Muscle layer of duodenum (tissue), 2 donors: ENCODE measurements at regions not wholly inside any gene's neighbourhood (a gene's known extent, or its start where the extent isn't known, plus 50 kb on each side); places are given as distances from the start of the nearest gene placed in this dataset.

Experiments used
- H3K27ac ChIP-seq: one replicate; pipeline ENCODE4 v1.7.0; 2013; ENCODE audit warnings: mild to moderate bottlenecking, low read length
- H3K27me3 ChIP-seq: one replicate; pipeline ENCODE4 v1.7.0; 2013; ENCODE audit warnings: low read depth, mild to moderate bottlenecking, control low read depth, low read length
- H3K36me3 ChIP-seq, 2 donors: one replicate each; pipeline ENCODE4 v1.7.0; 2013; ENCODE audit warnings: low read length in 2 of 2, control low read depth in 1 of 2, mild to moderate bottlenecking in 1 of 2; ENCODE audit not compliant: insufficient read depth in 2 of 2, control insufficient read depth in 1 of 2
- H3K4me1 ChIP-seq, 2 donors: one replicate each; pipeline ENCODE4 v1.7.0; 2013; ENCODE audit warnings: low read length in 2 of 2, mild to moderate bottlenecking in 2 of 2, control low read depth in 1 of 2, moderate library complexity in 1 of 2; ENCODE audit not compliant: insufficient read depth in 2 of 2, control insufficient read depth in 1 of 2
- H3K4me3 ChIP-seq, 2 donors: one replicate each; pipeline ENCODE4 v1.7.0; 2013; ENCODE audit warnings: low read length in 2 of 2, low read depth in 1 of 2, mild to moderate bottlenecking in 1 of 2
- H3K9me3 ChIP-seq, 2 donors: one replicate each; pipeline ENCODE4 v1.7.0; 2013; ENCODE audit warnings: low read length in 2 of 2, control low read depth in 1 of 2, mild to moderate bottlenecking in 1 of 2; ENCODE audit not compliant: control insufficient read depth in 1 of 2
- donor health status: healthy.

DNA sequence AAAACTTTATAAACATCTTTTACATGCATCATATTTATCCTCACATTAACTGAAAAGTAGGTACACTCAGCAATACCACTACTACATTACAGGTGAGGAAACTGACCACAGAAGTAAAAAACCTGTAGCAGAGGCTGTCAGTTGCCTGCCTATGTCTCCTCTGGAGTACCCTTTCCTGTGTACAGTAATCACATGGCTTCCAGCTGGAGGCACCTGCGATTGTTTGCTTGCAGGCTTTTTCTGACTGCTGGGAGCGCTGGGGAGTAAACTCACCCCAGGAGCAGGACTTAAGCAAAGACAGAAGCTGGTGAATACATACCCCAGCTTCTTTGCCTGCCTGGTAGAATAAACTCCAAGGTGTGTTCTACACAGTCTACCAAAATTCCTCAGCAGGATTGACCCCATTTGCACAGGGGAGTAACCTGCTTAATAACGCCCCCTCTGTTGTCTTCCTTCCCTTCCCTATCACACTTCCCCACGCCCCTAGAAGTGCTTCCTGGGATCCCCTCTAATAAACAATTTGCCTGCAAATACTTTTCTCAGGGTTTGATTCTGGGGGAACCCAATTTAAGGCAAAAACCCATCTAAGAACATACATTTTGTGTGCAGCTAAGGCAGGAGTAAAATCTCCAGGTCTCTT, 138.9 kb downstream of the PTH2R start:
- H3K9me3 ChIP-seq = no peaks in the 10 kb centered on the region
- no peaks in the 10 kb centered on the region for H3K4me1 ChIP-seq
- H3K27me3 ChIP-seq = no peaks in the 10 kb centered on the region
- H3K36me3 ChIP-seq = no peaks in the 10 kb centered on the region
- H3K4me3 ChIP-seq = no peak overlapping the region
- no peak overlapping the region for H3K27ac ChIP-seq

DNA sequence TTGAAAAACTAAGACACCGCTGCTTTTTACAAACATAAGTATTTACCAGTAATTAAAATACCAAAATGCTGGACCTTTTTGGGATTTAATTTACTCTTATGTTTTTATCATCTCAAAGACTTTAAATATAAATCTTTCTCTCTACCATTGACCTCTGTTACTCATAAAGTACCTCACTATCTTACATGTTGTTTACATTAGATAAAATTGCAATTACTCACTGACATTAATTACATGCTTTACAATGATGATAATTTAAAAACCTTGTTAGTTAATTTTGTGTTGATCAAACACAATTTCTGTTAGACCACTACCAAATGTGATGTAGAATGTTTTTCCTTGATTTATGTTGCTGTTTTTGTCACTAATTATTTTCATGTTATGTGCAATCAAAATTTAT, 139.5 kb downstream of the PTH2R start:
- Histone ChIP-seq H3K27ac (no peak overlapping the region), H3K4me1 (no peaks in the 10 kb centered on the region), H3K9me3 (no peaks in the 10 kb centered on the region), H3K27me3 (no peaks in the 10 kb centered on the region), H3K4me3 (no peak overlapping the region), H3K36me3 (no peaks in the 10 kb centered on the region)

DNA sequence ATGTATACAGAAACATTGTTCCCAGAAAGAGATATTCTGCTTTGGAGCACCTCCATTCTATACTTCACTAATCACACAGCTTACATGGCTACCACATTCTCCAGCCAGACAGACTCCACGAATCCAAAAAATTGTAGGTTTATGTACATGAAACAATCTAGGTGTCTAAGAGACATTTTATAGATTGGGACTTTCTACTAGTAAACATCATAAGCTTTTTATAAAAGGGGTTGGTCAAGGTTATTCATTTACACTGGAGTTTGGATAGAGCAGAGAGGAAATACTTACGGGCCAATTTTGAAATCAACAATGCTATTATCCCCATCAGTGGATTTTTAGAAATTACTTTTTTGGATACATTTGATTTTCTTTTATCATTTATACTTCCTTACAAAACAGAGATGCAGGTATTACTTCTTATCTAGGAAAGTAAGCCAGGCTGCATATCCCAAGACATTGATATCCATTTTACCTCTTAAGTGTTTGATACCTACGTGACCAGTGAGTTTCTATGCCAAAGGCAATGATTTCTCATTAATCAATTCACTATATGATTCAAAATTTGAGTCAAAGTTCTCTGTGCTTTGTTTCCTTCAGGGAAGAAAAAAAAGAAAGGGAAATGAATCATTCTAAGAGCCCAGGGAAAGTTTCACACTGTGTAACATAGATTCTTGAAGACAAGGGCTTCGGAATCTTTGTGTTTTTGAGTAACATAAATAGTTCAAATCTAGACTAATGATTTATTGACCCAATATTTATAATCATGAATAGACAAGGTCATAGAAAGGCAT, 140.5 kb downstream of the PTH2R start:
- Histone ChIP-seq H3K36me3 (no peaks in the 10 kb centered on the region), H3K4me3 (no peak overlapping the region), H3K4me1 (no peaks in the 10 kb centered on the region), H3K27me3 (no peaks in the 10 kb centered on the region), H3K27ac (no peak overlapping the region), H3K9me3 (no peaks in the 10 kb centered on the region)

DNA sequence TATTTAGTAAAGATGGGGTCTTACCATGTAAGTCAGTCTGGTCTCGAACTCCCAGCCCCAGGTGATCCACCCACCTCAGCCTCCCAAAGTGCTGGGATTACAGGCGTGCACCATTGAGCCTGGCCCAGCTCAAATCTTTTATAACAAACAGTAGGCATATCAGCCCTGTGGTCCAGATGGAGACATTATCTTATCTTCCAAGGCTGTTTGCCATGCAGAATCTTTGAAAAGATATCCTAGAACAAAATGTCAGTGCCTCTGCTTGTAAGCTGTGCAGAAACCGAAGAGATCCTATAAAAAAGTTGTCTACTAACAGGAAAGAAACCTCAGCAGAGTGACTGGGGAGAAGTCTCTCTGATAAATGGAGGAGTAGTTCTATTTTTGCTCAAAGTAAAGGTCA, 142.1 kb downstream of the PTH2R start:
- Histone ChIP-seq H3K4me1 (no peaks in the 10 kb centered on the region), H3K36me3 (no peaks in the 10 kb centered on the region), H3K4me3 (no peak overlapping the region), H3K27ac (no peak overlapping the region), H3K9me3 (no peaks in the 10 kb centered on the region), H3K27me3 (no peaks in the 10 kb centered on the region)

DNA sequence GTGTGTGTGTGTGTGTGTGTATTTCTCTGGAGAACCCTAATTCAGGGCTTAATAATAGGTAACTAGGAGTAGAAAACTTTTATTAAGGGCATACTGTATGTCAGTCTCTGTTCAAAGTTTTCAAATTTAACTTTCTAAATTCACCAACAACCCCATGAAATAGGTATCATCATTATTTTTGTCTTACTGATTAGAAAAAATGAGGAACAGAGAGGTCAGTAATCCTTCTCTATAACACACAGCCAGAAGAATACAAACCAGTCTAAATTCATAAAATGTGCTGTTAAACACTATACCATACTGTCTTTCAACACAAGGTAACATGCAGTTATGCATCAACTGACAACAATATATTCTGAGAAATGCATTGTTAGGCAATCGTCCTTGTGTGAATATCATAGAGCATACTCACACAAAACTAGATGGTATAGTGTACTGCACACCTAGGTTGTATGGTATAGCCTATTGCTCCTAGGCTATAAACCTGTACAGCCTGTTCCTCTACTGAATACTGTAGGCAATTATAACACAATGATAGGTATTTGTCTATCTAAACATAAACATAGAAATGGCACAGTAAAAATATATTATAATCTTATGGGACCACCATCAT, 143.1 kb downstream of the PTH2R start:
- no peaks in the 10 kb centered on the region for H3K4me1 ChIP-seq
- H3K27ac ChIP-seq = no peak overlapping the region
- H3K4me3 ChIP-seq = no peak overlapping the region
- H3K36me3 ChIP-seq = no peaks in the 10 kb centered on the region
- no peaks in the 10 kb centered on the region for H3K27me3 ChIP-seq
- no peaks in the 10 kb centered on the region for H3K9me3 ChIP-seq

DNA sequence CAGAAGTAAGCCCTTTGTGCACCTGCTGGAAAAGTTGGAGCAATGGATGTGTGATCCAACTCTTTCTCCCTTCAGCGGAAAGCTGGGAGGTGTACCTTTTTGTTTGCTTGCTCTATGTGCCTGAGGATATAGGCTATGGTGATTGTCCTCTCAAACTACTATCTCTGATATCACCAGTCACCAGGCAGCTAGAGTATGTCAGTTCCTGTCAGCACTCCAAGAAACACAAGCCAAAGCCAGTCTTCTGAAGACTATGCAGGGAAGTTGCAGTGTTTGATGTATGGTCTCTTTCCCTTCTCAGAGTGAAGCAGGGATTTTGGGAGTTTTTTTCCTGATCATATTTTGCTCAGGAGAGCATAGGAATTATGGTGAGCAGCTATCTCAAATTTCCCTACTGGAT, 146.4 kb downstream of the PTH2R start:
- H3K27me3 ChIP-seq = no peaks in the 10 kb centered on the region
- H3K27ac ChIP-seq = no peak overlapping the region
- H3K4me3 ChIP-seq = no peak overlapping the region
- no peaks in the 10 kb centered on the region for H3K4me1 ChIP-seq
- H3K9me3 ChIP-seq = no peaks in the 10 kb centered on the region
- no peaks in the 10 kb centered on the region for H3K36me3 ChIP-seq

DNA sequence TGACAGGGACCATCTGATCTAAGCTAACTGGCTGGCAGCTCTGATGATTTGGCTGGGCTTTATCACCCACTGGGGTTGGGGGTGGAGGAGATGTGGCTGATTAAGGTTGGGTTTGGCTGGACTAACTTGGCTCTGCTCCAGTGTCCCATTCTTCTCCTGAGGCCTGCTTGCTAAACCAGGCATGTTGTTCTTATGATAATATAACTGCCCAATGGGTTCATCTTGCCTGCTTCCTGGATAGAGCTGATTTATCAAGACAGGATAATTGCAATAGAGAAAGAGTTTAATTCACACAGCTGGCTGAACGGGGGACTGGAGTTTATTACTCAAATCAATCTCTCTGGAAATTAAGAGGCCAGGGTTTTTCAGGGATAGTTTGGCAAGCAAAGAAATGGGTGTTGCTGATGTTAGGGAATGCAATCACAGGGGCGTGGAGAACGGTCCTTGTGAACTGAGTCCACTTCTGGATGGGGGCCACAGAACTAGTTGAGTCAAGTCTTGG, 150.4 kb downstream of the PTH2R start:
- Histone ChIP-seq H3K9me3 (peaks cover 0 to 1% of the 10 kb centered on the region in 2 donors), H3K27ac (no peak overlapping the region), H3K27me3 (no peaks in the 10 kb centered on the region), H3K4me1 (no peaks in the 10 kb centered on the region), H3K4me3 (no peak overlapping the region), H3K36me3 (no peaks in the 10 kb centered on the region)

DNA sequence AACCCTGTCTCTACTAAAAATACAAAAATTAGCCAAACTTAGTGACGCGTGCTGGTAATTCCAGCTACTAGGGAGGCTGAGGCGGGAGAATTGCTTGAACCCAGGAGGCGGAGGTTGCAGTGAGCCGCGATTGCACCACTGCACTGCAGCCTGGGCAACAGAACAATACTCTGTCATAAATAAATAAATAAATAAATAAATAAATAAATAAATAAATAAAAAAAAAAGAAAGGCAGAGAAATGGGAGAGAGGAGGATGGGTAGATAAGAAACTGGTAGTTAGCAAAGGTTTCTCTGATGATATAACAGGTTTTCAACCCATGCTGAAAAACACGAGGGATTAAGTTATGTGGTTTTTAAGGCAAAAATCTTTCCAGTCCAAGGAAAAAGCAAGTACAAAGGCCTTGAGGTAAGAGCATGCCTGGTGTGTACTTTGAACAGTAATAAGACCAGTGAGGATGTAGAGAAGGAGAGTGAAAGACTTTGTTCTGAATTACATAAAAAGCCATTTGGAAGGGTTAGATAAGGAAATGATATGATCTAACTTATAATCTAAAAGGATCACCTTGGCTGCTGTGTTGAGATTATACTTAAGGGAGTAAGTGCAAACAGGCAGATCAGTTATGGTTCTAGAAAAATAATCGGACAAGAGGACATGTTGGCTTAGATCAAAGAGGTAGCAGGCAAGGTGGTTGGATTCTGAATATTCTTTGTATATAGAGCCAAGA, 159.3 kb downstream of the PTH2R start:
- Histone ChIP-seq H3K36me3 (no peaks in the 10 kb centered on the region), H3K9me3 (peaks cover 0 to 3% of the 10 kb centered on the region in 2 donors), H3K4me3 (no peak overlapping the region), H3K27me3 (no peaks in the 10 kb centered on the region), H3K4me1 (no peaks in the 10 kb centered on the region), H3K27ac (no peak overlapping the region)

DNA sequence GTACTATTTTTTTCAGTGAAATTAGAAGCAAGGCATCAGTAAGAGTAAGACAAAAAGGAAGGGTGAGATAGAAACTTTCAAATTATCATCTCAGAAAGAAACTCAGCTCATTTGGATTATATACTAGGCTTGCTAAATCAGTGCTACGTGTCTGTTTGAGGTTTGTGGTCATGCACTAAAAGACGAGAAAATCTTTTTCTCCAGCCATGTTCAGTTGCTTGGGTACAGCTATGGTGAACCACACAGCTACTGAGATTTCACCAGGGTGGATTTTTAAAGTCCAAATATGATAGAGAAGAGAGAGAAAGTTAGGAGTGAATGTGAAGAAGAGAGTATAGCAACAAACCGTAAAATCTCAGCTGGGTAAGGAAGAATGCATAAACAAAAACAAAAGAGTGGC, 161.6 kb downstream of the PTH2R start:
- H3K4me3 ChIP-seq = no peak overlapping the region
- H3K27me3 ChIP-seq = no peaks in the 10 kb centered on the region
- H3K9me3 ChIP-seq = no peaks in the 10 kb centered on the region
- no peaks in the 10 kb centered on the region for H3K4me1 ChIP-seq
- H3K27ac ChIP-seq = no peak overlapping the region
- H3K36me3 ChIP-seq = no peaks in the 10 kb centered on the region

DNA sequence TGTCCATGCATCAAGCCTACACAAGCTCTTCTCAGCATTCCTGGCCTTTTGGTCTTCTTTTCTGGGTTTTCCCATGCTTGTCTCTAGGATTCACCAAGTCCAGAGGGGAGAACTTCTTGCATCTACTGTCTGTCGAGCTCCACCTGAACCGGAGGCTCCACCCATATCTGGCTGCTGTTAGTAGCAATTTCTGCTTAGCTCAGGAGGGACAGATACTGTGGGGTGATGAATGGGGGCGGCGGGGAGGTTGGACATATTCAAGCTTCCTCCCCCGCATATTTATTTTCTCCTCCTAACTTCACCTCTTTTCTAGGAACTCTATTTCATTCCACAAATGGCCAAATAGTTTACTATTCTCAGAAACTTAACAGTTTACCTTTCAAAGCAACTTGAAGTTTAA, 163.5 kb downstream of the PTH2R start:
- Histone ChIP-seq H3K27ac (no peak overlapping the region), H3K4me3 (no peak overlapping the region), H3K9me3 (no peaks in the 10 kb centered on the region), H3K27me3 (no peaks in the 10 kb centered on the region), H3K36me3 (no peaks in the 10 kb centered on the region), H3K4me1 (no peaks in the 10 kb centered on the region)
